ENCODE measurements at regions not wholly inside any gene's neighbourhood (a gene's known extent, or its start where the extent isn't known, plus 50 kb on each side); places are given as distances from the start of the nearest gene placed in this dataset.
A peak's percentile ranks its signal among the peaks of the same experiment; 100 is the strongest.
"Not testable (repeated sequence)": the region's sequence is repeated elsewhere in the genome, so short reads cannot be mapped to it uniquely, and the experiment has no call there.

DNA sequence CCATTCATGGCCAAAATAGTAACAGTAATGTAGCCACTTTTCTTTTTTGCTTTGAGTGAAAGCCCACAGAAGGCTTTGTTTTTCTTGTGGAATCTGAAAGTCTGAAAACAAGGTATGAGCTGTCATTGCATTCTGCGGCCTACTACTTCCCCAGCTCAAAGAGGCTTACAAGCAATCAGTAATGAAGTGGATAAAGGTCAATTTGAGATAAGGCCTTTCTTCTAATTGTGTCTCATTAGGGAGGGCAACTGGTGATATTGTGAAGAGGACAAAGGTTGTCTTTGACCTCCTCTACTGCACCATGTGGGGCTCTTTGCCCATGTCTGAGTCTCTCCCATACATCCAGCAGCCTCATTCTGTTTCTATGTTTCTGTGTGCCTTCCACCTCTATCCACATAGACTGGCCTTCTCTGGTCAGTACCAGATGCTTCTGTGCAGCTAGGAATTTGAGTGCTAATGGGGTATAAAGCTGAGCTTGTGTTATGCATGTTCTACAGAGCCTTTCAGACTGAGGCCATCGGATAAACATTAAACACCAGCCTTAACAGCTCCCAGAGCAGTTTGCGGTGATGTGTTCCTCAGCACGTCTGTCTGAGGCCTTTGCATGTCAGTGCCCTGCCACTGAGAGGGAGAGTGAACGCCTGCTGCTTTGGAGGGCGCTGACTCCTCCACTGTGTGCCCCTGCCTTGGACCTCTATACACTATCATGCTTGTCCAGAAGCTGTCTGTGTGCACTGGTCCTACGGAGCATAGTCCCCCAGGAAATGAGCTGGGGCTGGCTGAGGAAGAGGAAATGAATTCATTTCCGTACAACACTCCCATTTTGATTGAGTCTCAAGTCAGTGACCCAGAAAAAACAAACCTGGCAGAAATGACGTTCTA, 80.2 kb downstream of the SH2D1A start:
- no peak for DNase-seq

GRCh38 chrX:124433186-124433585, 86.8 kb downstream of the SH2D1A start:
- no peak for DNase-seq

GRCh38 chrX:124435616-124436015, 89.3 kb downstream of the SH2D1A start:
- DNase-seq, result peak; percentile 20

DNA sequence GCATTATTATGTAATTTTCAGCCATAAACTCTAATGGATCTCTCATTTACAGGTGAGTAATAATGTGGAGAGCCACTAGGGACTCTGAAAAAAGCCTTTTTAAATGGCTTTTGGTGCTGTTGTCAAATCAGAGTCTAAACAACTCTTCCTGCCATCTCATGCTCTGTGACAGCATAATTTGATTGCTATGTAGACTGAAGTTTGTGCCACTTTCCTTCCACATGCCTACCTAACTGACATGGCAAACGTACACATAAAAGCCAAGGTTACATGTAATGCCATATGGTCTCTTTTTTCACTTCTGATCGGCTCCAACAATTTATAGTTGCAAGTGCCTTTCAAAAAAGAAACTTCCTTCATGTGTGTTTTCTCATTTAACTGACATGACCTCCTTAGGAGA, 94.3 kb downstream of the SH2D1A start:
- no peak for DNase-seq

- no peak for DNase-seq
These were observed 95.7 kb downstream of the SH2D1A start for GRCh38 chrX:124441971-124442590.

- DNase-seq, result no peak
These were observed 109.6 kb downstream of the SH2D1A start for GRCh38 chrX:124455966-124456365.

DNA sequence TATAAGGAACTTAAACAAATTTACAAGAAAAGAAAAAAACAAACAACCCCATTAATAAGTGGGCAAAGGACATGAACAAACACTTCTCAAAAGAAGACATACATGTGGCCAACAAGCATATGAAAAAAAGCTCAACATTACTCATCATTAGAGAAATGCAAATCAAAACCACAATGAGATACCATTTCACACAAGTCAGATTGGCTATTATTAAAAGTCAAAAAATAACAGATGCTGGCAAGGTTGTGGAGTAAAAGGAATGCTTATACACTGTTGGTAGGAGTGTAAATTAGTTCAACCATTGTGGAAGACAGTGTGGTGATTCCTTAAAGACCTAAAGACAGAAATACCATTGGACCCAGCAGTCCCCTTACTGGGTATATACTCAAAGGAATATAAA, 113.5 kb downstream of the SH2D1A start:
- not testable (repeated sequence) for DNase-seq

- DNase-seq, result no peak
These were observed 116.6 kb downstream of the SH2D1A start for GRCh38 chrX:124462931-124463330.

DNA sequence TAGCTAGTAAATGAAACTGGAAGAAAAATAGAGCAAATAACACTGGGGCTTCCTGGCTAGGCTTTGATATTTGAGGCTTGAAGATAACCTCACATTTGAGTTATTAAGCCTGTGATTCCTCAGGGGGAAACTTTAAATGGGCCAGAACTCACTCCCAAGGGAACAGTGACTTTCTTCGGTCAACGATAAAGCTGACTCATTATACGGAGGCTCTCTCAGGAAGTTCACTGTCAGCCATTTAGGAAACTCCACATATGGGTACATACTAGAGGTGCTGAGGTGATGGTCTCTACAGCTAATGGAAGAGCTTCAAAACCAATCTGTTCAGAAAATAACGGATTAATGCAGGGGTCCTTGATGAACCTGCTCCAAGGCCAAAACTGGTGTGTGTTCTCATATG, 120.8 kb downstream of the SH2D1A start:
- no peak for DNase-seq

DNA sequence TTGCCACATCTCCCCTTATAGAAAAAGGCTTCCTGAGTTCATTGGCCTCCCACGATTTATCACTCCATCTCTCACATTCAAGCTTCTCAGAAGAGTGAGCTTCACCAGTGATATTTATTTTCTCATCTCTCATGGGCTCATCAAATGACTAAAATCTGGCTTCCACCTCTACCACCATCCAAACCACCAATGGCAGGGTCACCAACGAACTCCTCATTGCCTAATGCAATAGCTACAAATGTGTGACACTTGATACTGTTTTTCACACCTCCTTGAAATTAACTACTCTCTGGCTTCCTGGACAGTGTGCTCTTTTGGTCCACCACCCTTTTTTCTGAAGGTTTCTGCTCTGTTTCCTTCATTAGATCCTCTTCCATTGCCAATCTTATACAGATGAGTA, 129.0 kb downstream of the SH2D1A start:
- no peak for DNase-seq

DNA sequence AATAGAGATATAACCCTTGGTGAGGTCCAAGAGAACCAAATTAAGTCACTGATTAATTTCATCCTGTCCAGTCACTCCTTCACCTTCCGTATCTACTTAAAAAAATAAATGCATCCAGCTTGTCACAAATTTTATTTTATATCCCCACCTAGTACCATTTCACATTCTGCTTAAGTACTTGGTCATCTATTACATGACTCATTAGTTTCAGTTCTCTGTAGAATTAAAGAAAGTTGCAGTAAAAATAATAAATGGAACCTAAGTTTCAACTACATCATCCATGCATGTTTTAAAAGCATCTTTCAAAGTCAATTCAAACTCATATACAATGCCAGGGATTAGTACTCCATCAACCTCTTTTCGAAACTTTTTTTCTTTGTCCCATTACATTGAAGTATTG, 130.2 kb downstream of the SH2D1A start:
- DNase-seq, result no peak

- no peak for DNase-seq
These were observed 131.7 kb downstream of the SH2D1A start for GRCh38 chrX:124478046-124478445.

GRCh38 chrX:124488412-124489161, 142.2 kb downstream of the SH2D1A start:
- no peak for DNase-seq

GRCh38 chrX:124493984-124494383, 147.6 kb downstream of the SH2D1A start:
- DNase-seq, result no peak

GRCh38 chrX:124497386-124497785, 151.0 kb downstream of the SH2D1A start:
- no peak for DNase-seq

- no peak for DNase-seq
These were observed 155.2 kb downstream of the SH2D1A start for GRCh38 chrX:124501586-124501985.

DNA sequence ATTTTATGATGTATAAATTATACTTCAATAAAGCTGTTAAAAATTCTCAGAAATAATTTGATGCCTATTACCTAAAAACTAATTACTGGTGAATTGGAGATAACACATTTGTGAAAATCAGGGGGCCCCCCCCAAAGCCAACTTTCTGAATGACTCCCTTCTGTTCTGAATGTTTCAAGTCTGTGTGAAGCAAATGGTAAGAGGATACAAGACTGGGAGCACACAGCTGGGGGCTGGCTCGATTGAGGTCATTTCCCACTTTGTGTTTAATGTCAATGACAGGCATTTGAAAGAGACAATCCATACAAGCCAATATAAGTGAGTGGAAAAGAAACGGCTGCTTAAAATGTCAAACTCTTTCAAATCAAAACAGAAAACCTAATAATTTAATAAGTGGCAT, 155.8 kb downstream of the SH2D1A start:
- no peak for DNase-seq

DNA sequence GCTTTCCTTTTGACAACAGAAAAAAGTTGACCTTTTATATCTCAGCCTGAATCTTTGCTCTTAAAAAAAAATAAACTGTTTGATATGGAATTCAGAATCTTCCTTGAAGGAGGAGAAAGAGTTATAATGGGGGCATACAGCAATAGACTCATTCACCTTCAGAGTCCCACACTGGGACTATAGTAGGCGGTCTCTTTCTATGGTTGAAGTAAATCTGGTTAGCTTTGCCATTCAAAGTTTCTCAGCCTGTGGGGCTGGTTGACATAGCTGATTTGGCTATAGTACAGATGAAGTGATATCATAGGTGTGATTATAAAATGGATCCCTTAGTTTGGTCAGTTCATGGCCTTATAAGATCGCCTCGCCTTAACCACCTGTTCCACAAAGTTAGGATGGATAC, 156.2 kb downstream of the SH2D1A start:
- DNase-seq, result no peak

GRCh38 chrX:124504111-124504983, 158.0 kb downstream of the SH2D1A start:
- no peak for DNase-seq

DNA sequence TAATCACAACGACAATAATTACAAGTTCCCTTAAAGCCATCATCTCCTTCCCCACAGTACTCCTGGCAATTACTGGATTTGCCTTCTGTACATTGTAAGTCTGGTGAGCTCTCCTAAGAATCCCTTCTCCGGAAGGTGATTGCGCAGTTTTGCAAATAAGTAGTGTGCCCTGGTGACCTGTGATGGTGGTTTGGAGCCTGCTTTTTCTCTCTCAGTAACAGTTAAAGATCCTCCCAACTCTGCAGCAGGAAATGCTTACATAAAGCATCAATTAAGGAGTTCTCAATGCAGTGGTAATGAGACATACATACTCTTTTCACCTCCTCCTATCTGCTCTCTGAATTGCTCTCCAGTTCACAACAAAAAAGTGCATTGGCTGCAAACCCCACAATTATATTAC, 159.7 kb downstream of the SH2D1A start:
- DNase-seq, result no peak

DNA sequence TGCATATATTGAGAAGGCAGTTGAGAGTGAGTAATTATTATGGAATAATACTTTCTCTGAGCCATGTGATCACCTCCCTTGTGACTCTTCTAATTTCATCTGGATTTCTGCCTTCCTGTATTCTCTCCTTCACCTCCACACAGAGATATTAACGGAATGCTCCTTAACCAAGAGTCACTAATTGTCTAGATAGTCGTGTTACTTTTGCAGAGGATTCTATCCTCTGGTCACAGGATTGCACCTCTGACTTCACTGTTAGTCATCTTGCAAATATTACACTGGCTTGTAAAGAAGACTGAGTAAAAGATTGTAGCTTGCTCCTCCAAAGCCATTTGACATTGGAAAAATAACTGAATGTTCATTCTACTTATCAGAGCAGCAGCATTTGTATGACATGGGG, 160.9 kb downstream of the SH2D1A start:
- no peak for DNase-seq

DNA sequence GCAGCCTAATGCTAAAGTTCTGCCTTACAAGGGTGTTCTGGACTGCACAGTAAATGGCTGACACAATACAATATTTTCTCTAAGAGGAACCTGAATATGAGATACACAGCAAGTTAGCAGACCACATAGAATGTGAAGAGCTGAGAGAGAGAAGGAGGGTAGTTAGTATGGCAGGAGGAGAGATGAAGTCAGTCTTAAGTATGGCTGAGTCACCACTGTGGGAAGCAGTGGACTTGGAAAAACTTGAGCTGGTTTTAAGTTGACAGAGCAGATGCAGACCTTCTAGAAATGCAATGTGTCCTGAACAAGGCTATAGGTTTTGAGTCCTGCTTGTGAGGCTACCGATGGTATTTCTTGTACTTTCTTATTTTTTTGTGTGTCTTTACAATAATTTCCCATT, 172.5 kb downstream of the SH2D1A start:
- no peak for DNase-seq

DNA sequence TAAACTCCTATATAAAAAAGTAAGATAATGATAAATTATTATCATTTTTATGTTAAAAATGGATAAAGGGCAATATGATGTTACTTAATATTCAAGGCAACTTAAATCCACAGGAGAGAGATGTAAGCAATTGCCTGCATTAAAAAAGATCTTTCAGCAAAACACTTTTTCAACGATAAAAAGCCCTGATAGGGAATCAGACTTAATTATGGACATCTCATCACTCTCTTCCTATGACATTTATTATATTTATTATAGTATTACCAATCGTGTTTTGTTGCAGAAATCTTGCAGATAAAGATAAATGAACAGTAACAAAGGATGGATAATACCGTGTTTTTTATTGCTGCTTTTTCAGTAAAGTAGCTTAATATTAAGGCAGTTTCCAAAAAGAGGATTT, 178.5 kb downstream of the SH2D1A start:
- DNase-seq, result no peak

All from NCI-H446 treated with DMSO at 0.1 percent for 48 hours (cell line).